ENCODE measurements at regions not wholly inside any gene's neighbourhood (a gene's known extent, or its start where the extent isn't known, plus 50 kb on each side); places are given as distances from the start of the nearest gene placed in this dataset.

DNA sequence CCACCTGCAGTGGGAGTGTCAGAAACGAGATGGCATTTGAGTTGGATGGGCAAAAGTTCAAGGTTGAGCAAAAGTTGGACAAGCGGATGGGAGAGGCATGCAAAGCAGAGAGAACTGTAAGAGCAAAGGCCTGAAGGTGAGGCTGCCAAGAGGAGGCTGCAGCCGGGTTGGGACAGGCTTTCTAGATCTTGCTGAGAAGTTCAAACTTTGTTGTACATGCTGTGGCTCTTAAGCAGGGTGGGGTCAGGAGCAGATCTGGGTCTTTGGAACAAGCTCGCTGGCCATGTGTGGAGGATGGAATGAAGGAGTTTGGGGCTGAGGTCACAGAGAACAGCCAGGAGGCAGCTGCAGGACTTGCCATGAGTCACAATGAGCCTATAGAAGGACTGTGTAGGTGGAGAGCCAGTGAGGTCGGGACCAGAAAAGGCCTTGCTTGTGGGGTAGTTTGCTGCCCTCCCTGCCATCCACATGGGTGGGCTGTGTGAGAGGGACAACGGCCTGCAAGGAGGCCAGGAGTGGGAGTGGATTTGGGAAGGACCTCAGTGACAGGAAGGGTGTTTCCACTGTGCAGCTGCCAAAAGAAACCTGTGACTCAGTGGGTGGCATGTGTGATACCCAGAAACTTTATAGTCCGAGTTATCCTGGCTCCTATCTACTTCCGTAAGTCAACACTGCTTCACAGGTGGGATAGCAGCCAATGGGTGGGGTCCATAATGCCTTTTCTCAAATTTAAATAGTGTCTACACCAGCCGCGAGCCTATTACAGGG, 210.4 kb downstream of the MID1IP1 start:
- H2AFZ ChIP-seq: peak overlapping the region; percentile 24; the same call in 1 of the 2 replicates
- H3K9me3 ChIP-seq (ENCODE audit: low read depth): no peaks in the 10 kb centered on the region
- DNase-seq: peak; percentile 65
- TF ChIP-seq EZH2 (IDR thresholded peaks at IDR 0.05; ENCODE audit: insufficient read depth, poor library complexity, severe bottlenecking): no peak
- TF ChIP-seq EZH2phosphoT487 (IDR thresholded peaks at IDR 0.05; ENCODE audit: insufficient read depth, low read depth): no peak
- peaks cover 14% of the 10 kb centered on the region for H3K4me1 ChIP-seq (ENCODE audit: insufficient read depth)
- peak overlapping the region; percentile 24; the same call in 1 of the 2 replicates for H3K27ac ChIP-seq
- H3K9ac ChIP-seq: no peak overlapping the region
- no peaks in the 10 kb centered on the region for H3K9me2 ChIP-seq (ENCODE audit: insufficient read depth)
- H3K4me2 ChIP-seq (ENCODE audit: unreplicated experiment): peak overlapping the region; percentile 65
- WGBS, 2 experiments (ENCODE audit: low coverage in 1 of 2, low lambda C conversion rate in 2 of 2, missing lambda C conversion rate in 2 of 2): 29 to 31% methylated on average over 10 of the region's 10 CpGs
- no peaks in the 10 kb centered on the region for H3K36me3 ChIP-seq (ENCODE audit: low read depth)
- no peaks in the 10 kb centered on the region for H4K20me1 ChIP-seq (ENCODE audit: insufficient read depth)
- peaks cover 18% of the 10 kb centered on the region for H3F3A ChIP-seq (ENCODE audit: insufficient read depth)
- in situ Hi-C loops (cut with MboI): no loop called here
- H3K4me3 ChIP-seq: no peak overlapping the region
- H3K79me2 ChIP-seq (ENCODE audit: insufficient read depth): no peaks in the 10 kb centered on the region
- H3K27me3 ChIP-seq (replicated peaks; ENCODE audit: insufficient read depth): no peaks in the 10 kb centered on the region

DNA sequence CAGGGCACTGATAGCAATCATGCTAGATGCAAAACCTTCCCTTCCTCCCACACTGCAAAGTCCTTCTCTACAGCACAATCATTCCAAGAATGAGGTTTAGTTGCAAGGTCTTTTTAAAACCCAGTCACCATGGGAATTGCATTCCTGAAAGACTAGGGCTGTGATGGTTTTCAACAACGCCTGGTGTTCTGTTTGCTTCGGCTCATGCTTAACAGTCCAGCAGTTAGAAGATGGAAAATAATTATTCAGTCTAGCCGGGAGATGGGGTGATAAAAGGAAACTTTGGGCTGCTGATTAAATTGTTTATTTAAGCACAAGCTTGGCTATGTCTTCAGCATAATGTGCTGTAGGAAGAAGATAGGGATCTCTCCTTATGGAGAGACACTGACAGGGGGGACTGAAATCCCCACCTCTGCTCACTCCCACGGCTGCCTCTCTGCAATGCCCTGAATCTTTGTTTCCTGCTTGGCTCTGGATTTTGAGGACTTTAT, 211.4 kb downstream of the MID1IP1 start:
- TF ChIP-seq EZH2 (IDR thresholded peaks at IDR 0.05; ENCODE audit: insufficient read depth, poor library complexity, severe bottlenecking) (no peak), EZH2phosphoT487 (IDR thresholded peaks at IDR 0.05; ENCODE audit: insufficient read depth, low read depth) (no peak)
- H3F3A ChIP-seq (ENCODE audit: insufficient read depth): peaks cover 18% of the 10 kb centered on the region
- no peaks in the 10 kb centered on the region for H3K9me3 ChIP-seq (ENCODE audit: low read depth)
- no peaks in the 10 kb centered on the region for H3K36me3 ChIP-seq (ENCODE audit: low read depth)
- no peaks in the 10 kb centered on the region for H3K27me3 ChIP-seq (replicated peaks; ENCODE audit: insufficient read depth)
- H3K4me2 ChIP-seq (ENCODE audit: unreplicated experiment): no peak overlapping the region
- WGBS, 2 experiments (ENCODE audit: low coverage in 1 of 2, low lambda C conversion rate in 2 of 2, missing lambda C conversion rate in 2 of 2): 3 to 5% methylated on average over 4 of the region's 4 CpGs
- H4K20me1 ChIP-seq (ENCODE audit: insufficient read depth): no peaks in the 10 kb centered on the region
- DNase-seq: peak; percentile 60
- H3K4me3 ChIP-seq: no peak overlapping the region
- H3K4me1 ChIP-seq (ENCODE audit: insufficient read depth): peaks cover 14% of the 10 kb centered on the region
- no peak overlapping the region for H2AFZ ChIP-seq
- peak overlapping the region; percentile 24 for H3K27ac ChIP-seq
- H3K9ac ChIP-seq: no peak overlapping the region
- no peaks in the 10 kb centered on the region for H3K9me2 ChIP-seq (ENCODE audit: insufficient read depth)
- in situ Hi-C loops (cut with MboI): no loop called here
- H3K79me2 ChIP-seq (ENCODE audit: insufficient read depth): no peaks in the 10 kb centered on the region

DNA sequence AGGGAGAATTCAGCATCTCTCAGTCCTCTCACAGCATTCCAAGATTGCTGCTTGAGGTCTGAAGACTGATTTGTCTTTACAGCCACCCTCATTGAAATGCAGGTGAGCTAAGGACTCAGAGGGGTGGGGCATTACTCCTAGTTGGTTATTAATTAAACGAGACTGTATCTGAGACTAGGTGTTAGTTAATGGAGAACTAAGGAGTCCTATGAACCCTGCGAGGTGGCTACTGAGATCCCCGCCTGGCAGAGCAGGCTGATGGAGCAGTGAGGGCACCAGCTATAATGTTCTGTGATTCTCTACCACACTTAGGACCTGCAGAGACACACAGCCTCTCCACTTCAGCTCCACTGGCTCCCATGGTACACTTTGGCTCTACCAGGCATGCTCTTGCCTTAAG, 215.3 kb downstream of the MID1IP1 start:
- H2AFZ ChIP-seq: no peak overlapping the region
- WGBS, 2 experiments (ENCODE audit: low coverage in 1 of 2, low lambda C conversion rate in 2 of 2, missing lambda C conversion rate in 2 of 2): 60 to 65% methylated on average over 3 of the region's 3 CpGs

DNA sequence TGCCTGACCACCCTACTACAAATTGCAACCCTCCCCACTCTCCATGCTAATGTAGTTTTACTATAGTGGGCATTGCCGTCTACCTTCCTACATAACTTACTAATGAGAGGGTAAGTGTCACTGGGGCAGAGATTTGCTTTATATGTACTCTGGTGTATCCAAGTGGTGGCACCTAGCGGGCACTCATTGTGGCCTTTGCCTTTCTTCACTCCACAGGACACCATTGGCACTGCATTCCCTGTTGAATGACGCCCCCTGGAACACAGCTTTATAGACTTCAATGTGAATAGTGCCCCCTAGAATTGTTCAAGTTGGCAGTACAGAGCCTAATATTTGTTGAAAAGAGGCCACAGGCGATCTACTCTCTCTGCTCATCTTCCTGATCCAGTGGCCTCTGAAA, 215.8 kb downstream of the MID1IP1 start:
- Histone ChIP-seq H3K4me1 (ENCODE audit: insufficient read depth) (peaks cover 7% of the 10 kb centered on the region), H3K9me2 (ENCODE audit: insufficient read depth) (no peaks in the 10 kb centered on the region), H3K4me2 (ENCODE audit: unreplicated experiment) (no peak overlapping the region), H3K27me3 (replicated peaks; ENCODE audit: insufficient read depth) (no peaks in the 10 kb centered on the region), H3K9ac (no peak overlapping the region), H3K4me3 (no peak overlapping the region), H3F3A (ENCODE audit: insufficient read depth) (peaks cover 16% of the 10 kb centered on the region), H4K20me1 (ENCODE audit: insufficient read depth) (no peaks in the 10 kb centered on the region), H2AFZ (no peak overlapping the region), H3K79me2 (ENCODE audit: insufficient read depth) (no peaks in the 10 kb centered on the region), H3K27ac (no peak overlapping the region), H3K9me3 (ENCODE audit: low read depth) (no peaks in the 10 kb centered on the region), H3K36me3 (ENCODE audit: low read depth) (no peaks in the 10 kb centered on the region)
- no peak for TF ChIP-seq EZH2 (IDR thresholded peaks at IDR 0.05; ENCODE audit: insufficient read depth, poor library complexity, severe bottlenecking)
- TF ChIP-seq EZH2phosphoT487 (IDR thresholded peaks at IDR 0.05; ENCODE audit: insufficient read depth, low read depth): no peak
- DNase-seq: no peak
- in situ Hi-C loops (cut with MboI): no loop called here
- WGBS, 2 experiments (ENCODE audit: low coverage in 1 of 2, low lambda C conversion rate in 2 of 2, missing lambda C conversion rate in 2 of 2): 66 to 84% methylated on average over 4 of the region's 4 CpGs

More for the DNA sequence above, 215.3 kb downstream of the MID1IP1 start:
- Histone ChIP-seq H3K27ac (no peak overlapping the region), H3K9me3 (ENCODE audit: low read depth) (no peaks in the 10 kb centered on the region), H3K27me3 (replicated peaks; ENCODE audit: insufficient read depth) (no peaks in the 10 kb centered on the region), H3F3A (ENCODE audit: insufficient read depth) (peaks cover 18% of the 10 kb centered on the region), H3K79me2 (ENCODE audit: insufficient read depth) (no peaks in the 10 kb centered on the region), H3K4me3 (no peak overlapping the region), H3K4me1 (ENCODE audit: insufficient read depth) (peaks cover 11% of the 10 kb centered on the region), H3K4me2 (ENCODE audit: unreplicated experiment) (no peak overlapping the region), H3K36me3 (ENCODE audit: low read depth) (no peaks in the 10 kb centered on the region), H4K20me1 (ENCODE audit: insufficient read depth) (no peaks in the 10 kb centered on the region), H3K9me2 (ENCODE audit: insufficient read depth) (no peaks in the 10 kb centered on the region), H3K9ac (no peak overlapping the region)
- TF ChIP-seq EZH2 (IDR thresholded peaks at IDR 0.05; ENCODE audit: insufficient read depth, poor library complexity, severe bottlenecking) (no peak), EZH2phosphoT487 (IDR thresholded peaks at IDR 0.05; ENCODE audit: insufficient read depth, low read depth) (no peak)
- DNase-seq: no peak
- in situ Hi-C loops (cut with MboI): no loop called here
